HPDE6-E6E7 (cell line): ENCODE measurements at regions not wholly inside any gene's neighbourhood (a gene's known extent, or its start where the extent isn't known, plus 50 kb on each side); places are given as distances from the start of the nearest gene placed in this dataset.

ENCODE experiments used
- DNase-seq: peaks from one replicate; pipeline ENCODE4 v3.0.0; 2011; ENCODE audit warnings: missing footprints; ENCODE audit errors: extremely low spot score

DNA sequence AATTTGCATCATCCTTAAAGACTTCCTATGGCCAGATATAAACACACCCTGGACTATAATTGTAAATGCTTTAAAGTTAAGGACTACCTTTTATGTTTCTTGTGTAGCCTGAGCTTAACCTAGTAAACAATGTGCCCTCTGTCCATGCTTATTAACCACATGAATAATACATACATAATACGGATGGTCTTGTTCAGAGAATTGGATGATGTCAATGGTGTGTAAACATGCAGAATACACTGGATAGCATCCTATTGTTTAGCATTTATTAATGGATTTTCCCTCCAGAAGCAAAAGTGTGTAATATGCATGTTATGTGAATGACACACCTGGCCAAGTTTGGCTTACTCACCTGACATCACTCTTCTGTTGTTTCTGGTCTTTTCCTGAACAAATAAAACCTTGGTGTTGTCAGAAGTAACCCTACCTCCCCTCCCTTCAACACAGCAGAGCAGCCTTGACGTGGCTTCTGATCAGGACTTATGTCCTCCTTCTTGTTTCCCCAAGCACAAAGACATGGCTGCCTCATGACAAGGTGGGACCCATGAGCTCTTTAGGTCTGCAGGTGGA is 517.9 kb downstream of the MTRR start:
- no peak for DNase-seq

GRCh38 chr5:8391911-8392310 is 523.0 kb downstream of the MTRR start:
- DNase-seq: no peak

- no peak for DNase-seq
These were observed 524.3 kb downstream of the MTRR start for GRCh38 chr5:8393240-8393639.

- no peak for DNase-seq
These were observed 526.0 kb downstream of the MTRR start for GRCh38 chr5:8394965-8395364.

DNA sequence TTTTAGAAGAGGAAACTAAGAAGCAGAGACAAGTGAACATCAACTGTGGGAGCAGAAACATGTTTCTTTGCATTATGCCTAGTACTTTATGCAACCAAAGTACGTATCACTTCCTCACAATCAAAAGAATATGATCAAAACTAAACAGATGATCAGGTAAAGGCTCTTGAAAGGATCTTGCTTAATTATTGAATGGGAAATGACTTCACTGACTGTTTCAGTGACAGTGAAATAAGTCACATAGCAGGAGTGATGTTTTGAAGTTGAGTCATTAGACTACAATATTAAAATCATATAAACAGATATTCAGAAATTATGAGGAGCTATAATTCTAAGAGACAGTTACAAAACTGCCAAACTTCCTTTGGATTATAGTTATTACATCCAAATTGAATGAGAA is 527.3 kb downstream of the MTRR start:
- no peak for DNase-seq

DNA sequence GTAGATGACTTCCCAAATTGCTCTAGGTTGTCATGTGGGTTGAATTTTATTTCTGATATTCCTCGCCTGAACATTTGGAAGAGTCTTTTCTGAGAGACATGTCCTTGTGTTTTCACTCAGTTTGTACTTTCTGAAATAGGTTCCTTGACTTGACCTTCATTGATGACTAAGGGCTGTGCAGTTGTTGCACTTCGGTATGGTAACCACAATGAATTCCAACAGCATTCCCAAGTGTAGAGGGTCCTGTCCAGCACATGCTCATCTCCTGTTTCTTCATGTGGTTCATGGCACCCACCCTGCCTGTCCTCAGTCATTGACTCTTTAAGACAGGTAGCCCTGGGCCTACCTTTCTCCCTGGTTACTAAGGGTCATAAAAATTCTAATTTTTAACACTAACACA is 527.8 kb downstream of the MTRR start:
- DNase-seq: no peak

GRCh38 chr5:8399471-8399870 is 530.5 kb downstream of the MTRR start:
- DNase-seq: no peak

DNA sequence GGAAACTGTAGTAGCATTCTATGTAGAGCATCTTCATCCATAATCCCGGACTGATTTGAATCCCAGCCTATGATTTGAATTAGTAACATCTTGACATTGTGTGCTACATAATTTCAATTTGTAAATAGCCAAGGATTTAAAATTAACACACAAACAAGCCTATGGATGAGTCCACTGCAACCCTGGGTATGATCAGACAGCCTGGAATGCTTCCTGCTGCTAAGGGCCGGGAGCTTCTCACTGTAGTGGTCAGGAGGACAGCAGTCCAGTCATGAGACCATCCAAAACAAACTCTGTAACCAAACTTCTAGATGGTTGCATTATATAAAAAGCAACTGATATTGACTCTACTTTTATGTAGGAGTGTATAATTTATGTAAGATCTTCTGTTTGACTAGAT is 539.3 kb downstream of the MTRR start:
- no peak for DNase-seq

- DNase-seq: no peak
These were observed 541.7 kb downstream of the MTRR start for GRCh38 chr5:8410618-8411017.

DNA sequence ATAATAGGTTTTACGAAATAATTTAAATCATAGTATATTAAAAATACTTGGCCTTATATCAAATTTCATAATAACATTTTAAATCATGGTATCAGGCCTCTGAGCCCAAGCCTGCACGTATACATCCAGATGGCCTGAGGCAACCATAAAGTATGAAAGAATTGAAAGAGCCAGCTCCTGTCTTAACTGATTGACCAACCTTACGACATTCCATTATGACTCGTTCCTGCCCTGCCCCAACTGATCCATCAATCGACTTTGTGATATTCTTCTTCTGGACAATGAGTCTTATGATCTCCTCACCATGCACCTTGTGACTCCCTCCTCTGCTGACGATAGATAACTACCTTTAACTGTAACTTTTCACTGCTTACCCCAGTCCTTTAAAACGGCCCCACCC is 545.0 kb downstream of the MTRR start:
- DNase-seq: no peak

- DNase-seq: no peak
These were observed 548.5 kb downstream of the MTRR start for GRCh38 chr5:8417316-8418048.

GRCh38 chr5:8418049-8418426 is 549.1 kb downstream of the MTRR start:
- DNase-seq: no peak

GRCh38 chr5:8429778-8430758 is 561.1 kb downstream of the MTRR start:
- DNase-seq: no peak

DNA sequence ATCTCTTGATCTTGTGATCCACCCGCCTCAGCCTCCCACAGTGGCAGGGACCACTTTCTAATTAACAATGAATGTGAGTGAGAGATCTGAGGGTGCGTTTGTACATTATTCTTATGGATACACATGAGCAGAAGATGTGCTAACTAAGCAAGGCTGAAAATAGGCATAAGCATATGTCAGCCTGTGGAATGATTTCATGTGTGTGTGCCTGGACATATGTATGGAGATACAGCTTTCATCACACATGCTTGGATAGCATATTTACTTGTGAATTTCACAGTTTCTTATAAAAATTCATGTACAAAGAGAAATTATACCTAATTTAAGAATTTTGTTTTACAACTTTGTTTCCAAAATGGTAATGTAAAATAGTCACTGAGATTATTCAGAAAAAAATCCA is 565.6 kb downstream of the MTRR start:
- no peak for DNase-seq

- no peak for DNase-seq
These were observed 568.0 kb downstream of the MTRR start for GRCh38 chr5:8436924-8437323.

DNA sequence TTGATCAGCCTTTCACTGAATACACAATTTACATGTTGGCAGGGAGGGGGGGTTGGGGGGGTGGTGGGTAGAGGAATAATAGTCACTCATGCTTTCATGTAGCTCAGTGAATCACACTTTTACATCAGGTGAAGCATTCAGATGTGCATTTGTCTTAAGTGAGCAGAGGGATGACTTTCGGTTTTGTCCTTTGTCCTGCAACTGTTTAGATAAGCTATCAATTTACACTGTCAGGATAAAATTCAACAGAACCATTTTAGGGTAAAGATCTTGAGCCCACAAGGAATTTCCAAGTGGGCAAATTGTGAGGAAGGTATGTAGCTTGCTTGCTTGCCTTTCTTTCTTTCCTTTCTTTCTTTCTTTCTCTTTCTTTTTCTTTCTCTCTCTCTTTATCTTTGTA is 576.2 kb downstream of the MTRR start:
- DNase-seq: no peak

GRCh38 chr5:8446179-8446578 is 577.2 kb downstream of the MTRR start:
- no peak for DNase-seq

- no peak for DNase-seq
These were observed 587.9 kb downstream of the MTRR start for GRCh38 chr5:8456846-8457186.

DNA sequence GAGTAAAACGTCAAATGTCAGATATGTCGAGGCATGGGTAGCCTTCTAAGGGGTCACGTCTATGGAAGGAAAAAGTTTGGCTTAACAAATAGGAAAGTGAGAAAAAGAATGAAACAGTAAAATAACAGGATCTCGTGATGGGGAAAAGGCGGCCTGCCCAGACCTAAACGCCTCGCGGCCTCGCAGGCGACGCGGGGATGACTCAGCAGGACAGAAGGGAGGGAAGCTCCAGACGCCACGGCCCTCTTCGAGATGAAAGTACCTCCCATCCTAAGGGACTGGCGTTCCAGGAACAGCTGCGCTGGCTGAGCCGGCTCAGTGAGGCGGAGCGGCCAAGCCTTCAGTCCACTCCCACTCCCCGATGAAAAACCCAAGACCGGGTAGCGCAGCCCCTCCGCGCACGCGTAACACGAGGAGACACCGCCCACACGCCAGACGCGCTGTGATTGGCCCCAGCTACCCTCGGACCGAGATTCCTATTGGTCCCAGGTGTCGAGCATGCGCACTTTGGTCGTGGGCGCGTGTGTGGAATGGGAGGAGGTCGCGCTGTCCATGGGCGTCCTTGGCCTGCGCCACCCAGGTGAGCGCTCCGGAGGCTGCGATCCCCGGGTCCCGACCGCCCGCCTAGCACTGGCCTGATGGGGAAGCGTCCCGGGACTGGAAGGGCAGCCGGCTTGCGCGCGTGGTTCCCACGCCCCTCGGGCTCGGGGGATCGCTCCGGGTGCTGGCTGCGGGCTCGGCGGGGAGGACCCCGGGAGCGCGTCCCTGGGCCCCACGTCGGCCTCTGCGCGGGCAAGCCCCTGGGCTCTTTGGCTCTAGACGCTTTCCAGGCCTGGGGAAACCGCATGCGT is 588.5 kb downstream of the MTRR start:
- DNase-seq: peak; percentile 98

- no peak for DNase-seq
These were observed 589.1 kb downstream of the MTRR start for GRCh38 chr5:8458038-8458383.

DNA sequence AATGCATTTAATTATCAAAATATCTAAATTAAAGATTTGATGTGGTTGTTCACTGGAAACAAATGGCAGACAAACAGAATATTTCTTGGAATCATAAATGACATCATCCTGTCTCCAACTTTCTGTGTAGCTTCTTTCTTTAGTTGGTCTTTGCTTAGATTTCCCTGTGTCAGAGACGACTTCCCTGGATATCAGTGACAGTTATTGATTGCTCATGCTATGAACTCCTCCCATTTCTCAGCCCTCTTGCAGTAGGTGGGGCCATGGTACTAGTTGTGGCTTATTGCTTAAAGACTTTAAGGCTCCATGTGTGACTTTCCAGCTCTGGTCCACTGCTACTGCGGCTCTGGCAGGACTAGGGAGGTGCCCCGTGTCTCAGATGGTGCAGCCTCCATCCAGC is 592.6 kb downstream of the MTRR start:
- DNase-seq: no peak

- DNase-seq: no peak
These were observed 593.6 kb downstream of the MTRR start for GRCh38 chr5:8462565-8462964.
